ENCODE measurements at regions not wholly inside any gene's neighbourhood (a gene's known extent, or its start where the extent isn't known, plus 50 kb on each side); places are given as distances from the start of the nearest gene placed in this dataset.
A peak's percentile ranks its signal among the peaks of the same experiment; 100 is the strongest.
"Not testable (repeated sequence)": the region's sequence is repeated elsewhere in the genome, so short reads cannot be mapped to it uniquely, and the experiment has no call there.

- intact Hi-C loops (cut with DNase I) = no loop called here
- no peak for ATAC-seq
- DNase-seq = no peak
These were observed 51.8 kb upstream of the ENPEP start for GRCh38 chr4:110424144-110424543.

- ATAC-seq = no peak
- no peak for DNase-seq
- intact Hi-C loops (cut with DNase I) = no loop called here
These were observed 57.3 kb upstream of the ENPEP start for GRCh38 chr4:110418641-110419040.

- ATAC-seq (no peak), DNase-seq (no peak)
- intact Hi-C loops (cut with DNase I) = no loop called here
These were observed 58.8 kb upstream of the ENPEP start for GRCh38 chr4:110417136-110417535.

- intact Hi-C loops (cut with DNase I) = no loop called here
- DNase-seq (no peak), ATAC-seq (no peak)
These were observed 60.5 kb upstream of the ENPEP start for GRCh38 chr4:110415478-110415877.

GRCh38 chr4:110415041-110415440 lies 60.9 kb upstream of the ENPEP start:
- ATAC-seq = no peak
- DNase-seq = no peak
- intact Hi-C loops (cut with DNase I) = no loop called here

- DNase-seq = no peak
- intact Hi-C loops (cut with DNase I) = no loop called here
- peak in 1 of 2 donors; percentile 30 for ATAC-seq
These were observed 61.4 kb upstream of the ENPEP start for GRCh38 chr4:110414561-110414920.

GRCh38 chr4:110413807-110414560 lies 62.0 kb upstream of the ENPEP start:
- peak in 1 of 2 donors; percentile 53 for ATAC-seq
- DNase-seq; intact Hi-C loops (cut with DNase I): not testable (repeated sequence)

GRCh38 chr4:110412354-110413065 lies 63.4 kb upstream of the ENPEP start:
- ATAC-seq = no peak
- DNase-seq = no peak
- intact Hi-C loops (cut with DNase I) = no loop called here

GRCh38 chr4:110411574-110412011 lies 64.4 kb upstream of the ENPEP start:
- DNase-seq = no peak
- intact Hi-C loops (cut with DNase I) = no loop called here

GRCh38 chr4:110410853-110411573 lies 64.9 kb upstream of the ENPEP start:
- DNase-seq; ATAC-seq; intact Hi-C loops (cut with DNase I): not testable (repeated sequence)

More at GRCh38 chr4:110411574-110412011, 64.4 kb upstream of the ENPEP start:
- no peak for ATAC-seq

GRCh38 chr4:110400086-110400485 lies 75.9 kb upstream of the ENPEP start:
- no peak for ATAC-seq
- intact Hi-C loops (cut with DNase I) = no loop called here
- no peak for DNase-seq

GRCh38 chr4:110399046-110399445 lies 76.9 kb upstream of the ENPEP start:
- DNase-seq; ATAC-seq; intact Hi-C loops (cut with DNase I): not testable (repeated sequence)

GRCh38 chr4:110396963-110397362 lies 79.0 kb upstream of the ENPEP start:
- intact Hi-C loops (cut with DNase I) = no loop called here
- DNase-seq (no peak), ATAC-seq (no peak)

- no peak for ATAC-seq
- DNase-seq = no peak
- intact Hi-C loops (cut with DNase I) = no loop called here
These were observed 80.5 kb upstream of the ENPEP start for GRCh38 chr4:110395421-110395820.

GRCh38 chr4:110394871-110395270 lies 81.1 kb upstream of the ENPEP start:
- DNase-seq = no peak
- ATAC-seq = no peak
- intact Hi-C loops (cut with DNase I) = no loop called here

- DNase-seq = no peak
- no peak for ATAC-seq
- intact Hi-C loops (cut with DNase I) = no loop called here
These were observed 94.2 kb upstream of the ENPEP start for GRCh38 chr4:110381784-110382183.

GRCh38 chr4:110372485-110372884 lies 103.5 kb upstream of the ENPEP start:
- intact Hi-C loops (cut with DNase I) = no loop called here
- DNase-seq = no peak
- no peak for ATAC-seq

- ATAC-seq (no peak), DNase-seq (no peak)
- intact Hi-C loops (cut with DNase I) = no loop called here
These were observed 104.8 kb upstream of the ENPEP start for GRCh38 chr4:110371016-110371770.

- no peak for DNase-seq
- no peak for ATAC-seq
- intact Hi-C loops (cut with DNase I) = loop anchor here in 1 of 2 donors (10.0 kb wide), 1 partner anchor 106 kb away; the partner anchor contains the start of gene ENPEP
These were observed 107.5 kb upstream of the ENPEP start for GRCh38 chr4:110368409-110368808.
